IMR-90 (cell line): ENCODE measurements at regions not wholly inside any gene's neighbourhood (a gene's known extent, or its start where the extent isn't known, plus 50 kb on each side); places are given as distances from the start of the nearest gene placed in this dataset.

Experiments
- ATAC-seq: fragments of 200-7000 bp; cut with Tn5 transposase; 2 replicates; pipeline ENCODE4 v1.9.1; 2020; ENCODE audit warnings: low read depth, mild to moderate bottlenecking, moderate library complexity
- BruUV-seq: library from RNA; stranded (reverse); fragments of 400-500 nt; replicated peaks from 2 replicates; lab custom pipeline; 2021; lab: Mats Ljungman, UMichigan
- CTCF ChIA-PET: fragments of 300-600 bp; formaldehyde crosslinking; extraction: SDS; loops from one replicate; lab custom pipeline; 2021; ENCODE audit warnings: antibody characterized with exemption; lab: Yijun Ruan, JAX
- POLR2A ChIA-PET: fragments of 300-600 bp; sonication (Branson Sonifier 250); formaldehyde crosslinking; loops from one replicate; lab custom pipeline; 2022; ENCODE audit warnings: antibody characterized with exemption; ENCODE audit not compliant: unreplicated experiment; lab: Charles Lee
- DNase-seq: peaks from one replicate; pipeline ENCODE4 v3.0.0; 2013
- H2AFZ ChIP-seq: replicated peaks from 2 replicates; pipeline ENCODE3; 2013; ENCODE audit warnings: low read length, mild to moderate bottlenecking; ENCODE audit not compliant: poor library complexity
- H2AK5ac ChIP-seq: 2 replicates; pipeline ENCODE4 v1.6.1; 2013; ENCODE audit warnings: low read depth, low read length, inconsistent platforms
- H2AK9ac ChIP-seq: replicated peaks from 2 replicates; pipeline ENCODE3; 2013; ENCODE audit warnings: mild to moderate bottlenecking, low read depth, low read length, moderate library complexity; ENCODE audit not compliant: poor library complexity
- H2BK120ac ChIP-seq: 2 replicates; pipeline ENCODE4 v1.6.1; 2013; ENCODE audit warnings: low read depth, low read length, inconsistent platforms
- H2BK15ac ChIP-seq: 3 replicates; pipeline ENCODE4 v1.6.1; 2013; ENCODE audit warnings: low read depth, low read length, inconsistent platforms
- H2BK20ac ChIP-seq: 2 replicates; pipeline ENCODE4 v1.6.1; 2013; ENCODE audit warnings: low read depth, mild to moderate bottlenecking, inconsistent platforms, low read length, moderate library complexity
- H2BK5ac ChIP-seq: 2 replicates; pipeline ENCODE4 v1.6.1; 2013; ENCODE audit warnings: mild to moderate bottlenecking, low read depth, low read length, inconsistent platforms; ENCODE audit not compliant: poor library complexity, severe bottlenecking
- H3K14ac ChIP-seq: replicated peaks from 2 replicates; pipeline ENCODE4 v1.6.1; 2013; ENCODE audit warnings: low read depth, low read length, inconsistent platforms
- H3K18ac ChIP-seq: 2 replicates; pipeline ENCODE4 v1.6.1; 2013; ENCODE audit warnings: low read depth, low read length, control low read depth
- H3K23ac ChIP-seq: 2 replicates; pipeline ENCODE4 v1.6.1; 2013; ENCODE audit warnings: low read depth, low read length, inconsistent platforms
- H3K27ac ChIP-seq: 2 replicates; pipeline ENCODE4 v1.5.1; 2013; ENCODE audit warnings: mild to moderate bottlenecking, control low read depth, low read length; ENCODE audit not compliant: insufficient read depth
- H3K27me3 ChIP-seq: 2 replicates; pipeline ENCODE4 v1.6.1; 2013; ENCODE audit warnings: low read length; ENCODE audit not compliant: control insufficient read depth, insufficient read depth
- H3K36me3 ChIP-seq: 2 replicates; pipeline ENCODE4 v1.6.1; 2013; ENCODE audit warnings: low read length, mixed read lengths; ENCODE audit not compliant: control insufficient read depth, insufficient read depth
- H3K4ac ChIP-seq: 2 replicates; pipeline ENCODE4 v1.6.1; 2013; ENCODE audit warnings: low read depth, low read length, inconsistent platforms
- H3K4me1 ChIP-seq: 2 replicates; pipeline ENCODE4 v1.6.1; 2013; ENCODE audit warnings: low read length, mixed read lengths; ENCODE audit not compliant: control insufficient read depth, insufficient read depth
- H3K4me2 ChIP-seq: 2 replicates; pipeline ENCODE4 v1.6.1; 2013; ENCODE audit warnings: low read depth, mild to moderate bottlenecking, control low read depth, low read length, moderate library complexity
- H3K4me3 ChIP-seq: 2 replicates; pipeline ENCODE4 v1.5.1; 2013; ENCODE audit warnings: low read depth, mild to moderate bottlenecking, control low read depth, low read length, moderate library complexity; ENCODE audit not compliant: insufficient read depth
- H3K56ac ChIP-seq: 2 replicates; pipeline ENCODE4 v1.6.1; 2013; ENCODE audit warnings: low read length, inconsistent platforms; ENCODE audit not compliant: insufficient read depth; ENCODE audit errors: extremely low read depth
- H3K79me1 ChIP-seq, 2 experiments: 2 replicates each; pipeline ENCODE4 v1.6.1; 2013; ENCODE audit warnings: low read length in 2 of 2, inconsistent platforms in 1 of 2, low read depth in 1 of 2
- H3K9ac ChIP-seq: 2 replicates; pipeline ENCODE4 v1.6.1; 2013; ENCODE audit warnings: low read depth, low read length, control low read depth
- H3K9me1 ChIP-seq: 2 replicates; pipeline ENCODE4 v1.6.1; 2013; ENCODE audit warnings: low read length, inconsistent platforms; ENCODE audit not compliant: insufficient read depth
- H3K9me3 ChIP-seq: 2 replicates; pipeline ENCODE4 v1.6.1; 2013; ENCODE audit warnings: low read length; ENCODE audit not compliant: control insufficient read depth, insufficient read depth
- H4K20me1 ChIP-seq: 2 replicates; pipeline ENCODE4 v1.6.1; 2013; ENCODE audit warnings: low read length, inconsistent platforms; ENCODE audit not compliant: insufficient read depth
- H4K5ac ChIP-seq: 2 replicates; pipeline ENCODE4 v1.6.1; 2013; ENCODE audit warnings: mild to moderate bottlenecking, low read depth, low read length, control low read depth
- H4K8ac ChIP-seq, 2 experiments: 2 replicates each; pipeline ENCODE4 v1.6.1; 2013; ENCODE audit warnings: low read depth in 2 of 2, low read length in 2 of 2, control low read depth in 1 of 2, inconsistent platforms in 1 of 2
- H4K91ac ChIP-seq: 2 replicates; pipeline ENCODE4 v1.6.1; 2013; ENCODE audit warnings: low read depth, low read length, inconsistent platforms; ENCODE audit not compliant: insufficient read depth
- BHLHE40 ChIP-seq: fragments of 150-350 bp; IDR thresholded peaks from 2 replicates; pipeline ENCODE4 v1.6.1; 2016; ENCODE audit warnings: mild to moderate bottlenecking, low read depth, low read length
- CEBPB ChIP-seq: IDR thresholded peaks from 2 replicates; pipeline ENCODE4 v1.6.1; 2012; ENCODE audit warnings: low read depth, low read length, improper control_type of control experiment
- CHD1 ChIP-seq: IDR thresholded peaks from 2 replicates; pipeline ENCODE4 v1.6.1; 2012; ENCODE audit warnings: low read depth, low read length, improper control_type of control experiment
- FOS ChIP-seq: fragments of 150-350 bp; IDR thresholded peaks from 2 replicates; pipeline ENCODE4 v1.6.1; 2016; ENCODE audit warnings: low read depth, low read length
- MAFK ChIP-seq: IDR thresholded peaks from 2 replicates; pipeline ENCODE4 v1.6.1; 2012; ENCODE audit warnings: low read depth, low read length, improper control_type of control experiment
- MAZ ChIP-seq: IDR thresholded peaks from 2 replicates; pipeline ENCODE4 v1.6.1; 2012; ENCODE audit warnings: low read depth, mild to moderate bottlenecking, low read length, improper control_type of control experiment, moderate library complexity, borderline replicate concordance
- MXI1 ChIP-seq: IDR thresholded peaks from 2 replicates; pipeline ENCODE4 v1.6.1; 2012; ENCODE audit warnings: low read depth, mild to moderate bottlenecking, low read length, moderate library complexity, borderline replicate concordance
- NFE2L2 ChIP-seq: fragments of 150-350 bp; IDR thresholded peaks from 2 replicates; pipeline ENCODE4 v1.6.1; 2016; ENCODE audit warnings: low read depth, mild to moderate bottlenecking, low read length
- POLR2A ChIP-seq: IDR thresholded peaks from 2 replicates; pipeline ENCODE4 v1.6.1; 2012; ENCODE audit warnings: mild to moderate bottlenecking, low read depth, low read length
- RAD21 ChIP-seq: IDR thresholded peaks from 2 replicates; pipeline ENCODE4 v1.6.1; 2012; ENCODE audit warnings: low read length, improper control_type of control experiment
- RCOR1 ChIP-seq: IDR thresholded peaks from 2 replicates; pipeline ENCODE4 v1.6.1; 2012; ENCODE audit warnings: mild to moderate bottlenecking, low read length, improper control_type of control experiment; ENCODE audit not compliant: insufficient replicate concordance
- RFX5 ChIP-seq: IDR thresholded peaks from 2 replicates; pipeline ENCODE4 v1.8.0; 2012; ENCODE audit warnings: low read depth, mild to moderate bottlenecking, low read length, moderate library complexity
- SMC3 ChIP-seq: fragments of 150-350 bp; IDR thresholded peaks from 2 replicates; pipeline ENCODE4 v1.6.1; 2016; ENCODE audit warnings: low read depth, mild to moderate bottlenecking, antibody characterized with exemption, low read length, moderate library complexity
- WGBS, 2 experiments: methylation state at CpG; one replicate each; pipeline versions ENCODE4 v1.1.5 to v1.1.7; 2013; ENCODE audit warnings: missing lambda C conversion rate in 2 of 2; ENCODE audit not compliant: insufficient read length in 1 of 2; ENCODE audit errors: extremely low coverage in 2 of 2; 5-methylcytosine and 5-hydroxymethylcytosine counted together
- dilution Hi-C: fragments of 300-500 bp; cut with HindIII; formaldehyde crosslinking; loops from one replicate; pipeline ENCODE4 v1.14.3; 2018; ENCODE audit warnings: low sequenced_read_pairs; ENCODE audit not compliant: unreplicated experiment
- in situ Hi-C: fragments of 300-500 bp; cut with MboI; formaldehyde crosslinking; loops from 3 replicates; pipeline ENCODE4 v1.14.3; 2019; ENCODE audit warnings: low sequenced_read_pairs, inconsistent platforms, mixed read lengths
- intact Hi-C: fragments of 100-400 bp; cut with micrococcal nuclease; formaldehyde crosslinking; loops from 2 replicates; pipeline ENCODE4 v1.10.0; 2022
- TF ChIP-seq, protein P1 (sequence below): conservative IDR thresholded peaks from 2 replicates; pipeline ENCODE4 v1.5.1; 2012; ENCODE audit warnings: mild to moderate bottlenecking, low read depth, low read length, improper control_type of control experiment
- TF ChIP-seq, protein P2 (sequence below): fragments of 150-350 bp; IDR thresholded peaks from 2 replicates; pipeline ENCODE4 v1.6.1; 2017; ENCODE audit warnings: mild to moderate bottlenecking, antibody characterized with exemption, low read length, low read depth
- TF ChIP-seq, protein P3 (sequence below): fragments of 150-350 bp; IDR thresholded peaks from 2 replicates; pipeline ENCODE4 v1.6.1; 2016; ENCODE audit warnings: low read depth, mild to moderate bottlenecking, low read length, moderate library complexity, borderline replicate concordance

DNA sequence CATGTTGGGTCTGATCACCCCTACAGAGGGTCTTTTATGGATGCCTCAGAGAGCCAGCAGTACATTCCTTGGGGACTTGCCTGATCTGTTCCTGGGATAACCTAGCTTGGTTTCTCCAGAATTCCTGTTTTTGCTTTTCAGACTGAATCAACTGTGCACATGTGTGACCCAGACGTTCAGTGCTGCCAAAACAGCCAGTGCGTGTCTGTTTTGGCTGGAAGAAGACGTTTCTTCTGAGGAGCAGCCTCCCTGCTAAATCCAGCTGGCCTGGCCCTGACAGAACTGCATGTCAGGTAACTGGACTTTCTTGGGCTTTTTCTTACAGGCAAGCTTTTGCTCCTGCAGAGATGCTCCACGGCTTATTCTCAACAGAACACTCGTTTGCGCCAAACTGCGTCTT lies 373.3 kb upstream of the USP9Y start:
- H3K18ac ChIP-seq, result no peak overlapping the region
- no peak overlapping the region for H2AK5ac ChIP-seq
- no CpG with 5 or more reads among the region's 7 CpGs for WGBS, 2 experiments
- H2AFZ ChIP-seq, result no peak overlapping the region
- no peaks in the 10 kb centered on the region for H4K20me1 ChIP-seq
- H3K14ac ChIP-seq, result no peak overlapping the region
- no peak overlapping the region for H3K9ac ChIP-seq
- ChIA-PET CTCF (no interaction called here), POLR2A (no interaction called here)
- H3K23ac ChIP-seq, result no peak overlapping the region
- H4K91ac ChIP-seq, result no peak overlapping the region
- H3K27ac ChIP-seq, result no peak overlapping the region
- no peak overlapping the region for H2BK5ac ChIP-seq
- no peak overlapping the region for H3K4me2 ChIP-seq
- no peaks in the 10 kb centered on the region for H3K79me1 ChIP-seq
- no peaks in the 10 kb centered on the region for H3K36me3 ChIP-seq
- H4K8ac ChIP-seq, result no peak overlapping the region
- no peak overlapping the region for H4K5ac ChIP-seq
- H2BK20ac ChIP-seq, result no peak overlapping the region
- no peaks in the 10 kb centered on the region for H3K9me3 ChIP-seq
- H3K4me1 ChIP-seq, result no peaks in the 10 kb centered on the region
- intact Hi-C loops, result no loop called here
- no peaks in the 10 kb centered on the region for H3K27me3 ChIP-seq
- H2BK15ac ChIP-seq, result no peak overlapping the region
- H3K4ac ChIP-seq, result no peak overlapping the region
- TF ChIP-seq RCOR1, result no peak
- no peak for TF ChIP-seq SMC3
- TF ChIP-seq FOS, result no peak
- TF ChIP-seq, protein P1, sequence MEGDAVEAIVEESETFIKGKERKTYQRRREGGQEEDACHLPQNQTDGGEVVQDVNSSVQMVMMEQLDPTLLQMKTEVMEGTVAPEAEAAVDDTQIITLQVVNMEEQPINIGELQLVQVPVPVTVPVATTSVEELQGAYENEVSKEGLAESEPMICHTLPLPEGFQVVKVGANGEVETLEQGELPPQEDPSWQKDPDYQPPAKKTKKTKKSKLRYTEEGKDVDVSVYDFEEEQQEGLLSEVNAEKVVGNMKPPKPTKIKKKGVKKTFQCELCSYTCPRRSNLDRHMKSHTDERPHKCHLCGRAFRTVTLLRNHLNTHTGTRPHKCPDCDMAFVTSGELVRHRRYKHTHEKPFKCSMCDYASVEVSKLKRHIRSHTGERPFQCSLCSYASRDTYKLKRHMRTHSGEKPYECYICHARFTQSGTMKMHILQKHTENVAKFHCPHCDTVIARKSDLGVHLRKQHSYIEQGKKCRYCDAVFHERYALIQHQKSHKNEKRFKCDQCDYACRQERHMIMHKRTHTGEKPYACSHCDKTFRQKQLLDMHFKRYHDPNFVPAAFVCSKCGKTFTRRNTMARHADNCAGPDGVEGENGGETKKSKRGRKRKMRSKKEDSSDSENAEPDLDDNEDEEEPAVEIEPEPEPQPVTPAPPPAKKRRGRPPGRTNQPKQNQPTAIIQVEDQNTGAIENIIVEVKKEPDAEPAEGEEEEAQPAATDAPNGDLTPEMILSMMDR, result no peak
- TF ChIP-seq BHLHE40, result no peak
- TF ChIP-seq NFE2L2, result no peak
- no peak for TF ChIP-seq CHD1
- TF ChIP-seq, protein P2, sequence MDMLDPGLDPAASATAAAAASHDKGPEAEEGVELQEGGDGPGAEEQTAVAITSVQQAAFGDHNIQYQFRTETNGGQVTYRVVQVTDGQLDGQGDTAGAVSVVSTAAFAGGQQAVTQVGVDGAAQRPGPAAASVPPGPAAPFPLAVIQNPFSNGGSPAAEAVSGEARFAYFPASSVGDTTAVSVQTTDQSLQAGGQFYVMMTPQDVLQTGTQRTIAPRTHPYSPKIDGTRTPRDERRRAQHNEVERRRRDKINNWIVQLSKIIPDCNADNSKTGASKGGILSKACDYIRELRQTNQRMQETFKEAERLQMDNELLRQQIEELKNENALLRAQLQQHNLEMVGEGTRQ, result no peak
- no peak for TF ChIP-seq MAFK
- no peak for TF ChIP-seq MXI1
- no peak for TF ChIP-seq MAZ
- TF ChIP-seq RFX5, result no peak
- no peak for TF ChIP-seq POLR2A
- TF ChIP-seq, protein P3, sequence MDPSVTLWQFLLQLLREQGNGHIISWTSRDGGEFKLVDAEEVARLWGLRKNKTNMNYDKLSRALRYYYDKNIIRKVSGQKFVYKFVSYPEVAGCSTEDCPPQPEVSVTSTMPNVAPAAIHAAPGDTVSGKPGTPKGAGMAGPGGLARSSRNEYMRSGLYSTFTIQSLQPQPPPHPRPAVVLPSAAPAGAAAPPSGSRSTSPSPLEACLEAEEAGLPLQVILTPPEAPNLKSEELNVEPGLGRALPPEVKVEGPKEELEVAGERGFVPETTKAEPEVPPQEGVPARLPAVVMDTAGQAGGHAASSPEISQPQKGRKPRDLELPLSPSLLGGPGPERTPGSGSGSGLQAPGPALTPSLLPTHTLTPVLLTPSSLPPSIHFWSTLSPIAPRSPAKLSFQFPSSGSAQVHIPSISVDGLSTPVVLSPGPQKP, result no peak
- TF ChIP-seq CEBPB, result no peak
- no peak for TF ChIP-seq RAD21
- DNase-seq (no peak), ATAC-seq (no peak)
- BruUV-seq, result no TSS peak
- H2BK120ac ChIP-seq, result no peak overlapping the region
- H3K4me3 ChIP-seq, result no peak overlapping the region
- in situ Hi-C loops, result no loop called here
- dilution Hi-C loops, result no loop called here
- H2AK9ac ChIP-seq, result no peak overlapping the region
- H3K56ac ChIP-seq, result no peak overlapping the region
- H3K9me1 ChIP-seq, result no peaks in the 10 kb centered on the region
